Sciatic nerve (tissue), 2 donors: ENCODE measurements at regions not wholly inside any gene's neighbourhood (a gene's known extent, or its start where the extent isn't known, plus 50 kb on each side); places are given as distances from the start of the nearest gene placed in this dataset.
"Not testable (repeated sequence)": the region's sequence is repeated elsewhere in the genome, so short reads cannot be mapped to it uniquely, and the experiment has no call there.

Source experiments
- ATAC-seq: fragments of 200-7000 bp; cut with Tn5 transposase; one replicate; pipeline ENCODE4 v1.9.1; 2020; ENCODE audit warnings: mild to moderate bottlenecking, moderate library complexity
- DNase-seq: peaks from one replicate; pipeline ENCODE4 v3.0.0-alpha.2; 2020; ENCODE audit warnings: low spot score
- intact Hi-C: fragments of 100-400 bp; cut with DNase I; formaldehyde crosslinking; loops from one replicate; pipeline ENCODE4 v1.14.2; 2022
- donor health status: DM: no; HTN: no; CAD: no.
- donor health status: DM: no; HTN: no; CAD: no.

GRCh38 chr12:28023156-28023887 lies 50.8 kb upstream of the PTHLH start:
- intact Hi-C loops, result no loop called here
- DNase-seq (no peak), ATAC-seq (no peak)

DNA sequence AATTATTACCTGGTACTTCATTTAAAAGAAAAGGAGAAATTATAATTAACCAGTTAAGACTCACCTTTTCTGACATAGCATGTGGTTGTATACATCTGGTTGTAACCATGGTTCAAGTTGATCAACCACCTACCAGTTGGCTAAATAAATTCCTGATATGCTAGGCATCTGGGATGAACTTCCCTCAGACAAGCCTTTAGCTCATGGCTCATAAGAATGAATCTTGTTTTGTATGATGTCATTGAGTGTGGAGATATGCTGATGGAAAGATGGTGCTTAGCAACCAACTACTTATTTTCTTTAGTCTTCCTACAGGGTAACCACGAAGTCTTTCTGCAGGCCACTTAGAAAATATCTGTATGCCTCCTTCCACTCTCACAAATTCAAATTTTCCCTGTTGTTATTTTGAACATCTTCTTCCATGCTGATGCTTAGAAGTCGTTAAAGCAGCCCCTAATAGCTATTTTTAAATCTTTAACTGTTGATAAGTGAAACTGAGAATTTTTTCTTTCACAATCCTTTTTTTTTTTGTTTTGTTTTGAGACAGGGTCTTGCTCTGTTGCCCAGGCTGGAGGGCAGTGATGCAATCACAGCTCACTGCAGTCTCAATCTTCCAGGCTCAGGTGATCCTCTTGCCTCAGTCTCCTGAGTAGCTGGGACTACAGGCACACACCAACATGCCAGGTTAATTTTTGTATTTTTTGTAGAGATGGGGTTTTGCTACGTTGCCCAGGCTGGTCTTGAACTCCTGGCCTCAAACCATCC lies 51.9 kb upstream of the PTHLH start:
- ATAC-seq (no peak), DNase-seq (no peak)
- intact Hi-C loops, result no loop called here

- DNase-seq (no peak), ATAC-seq (no peak)
- intact Hi-C loops, result no loop called here
Observed at GRCh38 chr12:28025821-28026505, 53.4 kb upstream of the PTHLH start.

DNA sequence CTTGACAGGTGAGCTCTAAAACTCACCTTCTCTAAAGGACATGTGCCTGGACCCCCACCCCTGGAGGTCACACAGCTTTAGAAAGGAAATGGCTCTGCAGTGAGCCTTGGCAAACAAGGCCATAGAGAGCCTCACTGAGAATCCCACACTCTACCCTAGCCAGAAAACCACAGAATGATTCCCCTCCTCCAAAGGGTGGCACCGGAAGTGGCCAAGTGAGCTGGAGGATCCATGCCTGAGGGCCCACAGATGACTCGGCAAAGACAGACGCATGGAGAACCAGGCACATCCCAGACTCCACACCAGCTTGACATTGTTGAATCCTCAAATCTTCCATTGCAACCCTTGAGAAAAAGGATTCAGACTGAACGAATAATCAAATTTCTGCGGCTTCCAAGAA lies 54.2 kb upstream of the PTHLH start:
- intact Hi-C loops, result no loop called here

DNA sequence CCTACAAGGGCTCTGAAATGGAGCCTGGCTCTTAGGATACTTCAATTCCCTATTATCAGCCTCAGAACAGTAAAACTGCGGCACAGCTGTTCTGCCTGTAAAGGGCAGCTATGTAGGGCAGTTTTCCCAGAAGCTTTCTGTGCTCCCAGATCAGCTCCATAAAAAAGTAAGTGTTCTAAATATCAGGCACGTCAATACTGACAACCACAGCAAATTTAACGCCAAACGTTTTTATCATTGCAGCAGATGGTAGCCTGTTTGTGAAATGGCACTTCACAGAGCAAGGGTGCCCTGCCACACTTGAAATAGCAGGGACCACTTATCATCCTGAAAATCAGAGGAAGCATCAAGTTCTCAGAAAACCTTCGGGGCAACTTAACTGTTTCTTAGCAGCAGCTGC lies 54.8 kb upstream of the PTHLH start:
- intact Hi-C loops, result no loop called here
- ATAC-seq, result no peak
- no peak for DNase-seq

More for the DNA sequence above, 54.2 kb upstream of the PTHLH start:
- ATAC-seq (no peak), DNase-seq (no peak)

- ATAC-seq, result no peak
- no peak for DNase-seq
- intact Hi-C loops, result no loop called here
Observed at GRCh38 chr12:28027947-28028724, 55.6 kb upstream of the PTHLH start.

DNA sequence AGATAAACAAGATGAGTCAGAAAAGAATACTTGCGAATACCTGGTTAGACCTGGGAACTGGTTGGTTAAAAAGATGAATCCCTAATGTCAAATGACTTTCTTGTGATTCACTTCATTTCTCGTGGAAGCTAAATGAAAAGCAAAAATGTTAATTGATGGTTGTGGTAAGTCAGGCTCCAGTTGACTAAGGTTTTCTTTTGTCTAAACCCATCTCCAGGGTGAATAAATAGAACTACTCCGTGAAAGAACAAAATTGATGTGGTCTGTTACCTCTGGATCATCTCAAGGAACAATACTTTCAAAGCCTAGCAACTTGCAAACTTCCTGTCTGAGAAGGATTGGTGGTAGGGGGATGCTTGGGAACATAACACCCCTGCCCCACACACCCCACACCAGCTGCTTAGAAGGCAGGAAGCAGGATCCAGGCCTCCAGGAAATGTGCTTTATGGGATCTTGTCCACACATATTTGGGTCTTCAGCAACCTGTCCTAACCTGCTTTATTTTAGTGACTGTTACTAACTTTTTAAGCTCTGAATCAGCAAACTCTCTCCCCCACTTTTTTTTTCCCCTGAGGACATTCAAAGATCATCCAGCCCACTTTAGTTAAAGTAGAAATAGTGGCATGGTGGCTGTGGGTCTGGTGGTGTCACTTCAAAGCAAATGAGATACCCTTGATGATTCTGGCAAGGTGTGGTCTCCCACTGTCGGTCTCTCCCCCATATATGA lies 60.4 kb upstream of the PTHLH start:
- DNase-seq, result no peak
- intact Hi-C loops, result no loop called here

DNA sequence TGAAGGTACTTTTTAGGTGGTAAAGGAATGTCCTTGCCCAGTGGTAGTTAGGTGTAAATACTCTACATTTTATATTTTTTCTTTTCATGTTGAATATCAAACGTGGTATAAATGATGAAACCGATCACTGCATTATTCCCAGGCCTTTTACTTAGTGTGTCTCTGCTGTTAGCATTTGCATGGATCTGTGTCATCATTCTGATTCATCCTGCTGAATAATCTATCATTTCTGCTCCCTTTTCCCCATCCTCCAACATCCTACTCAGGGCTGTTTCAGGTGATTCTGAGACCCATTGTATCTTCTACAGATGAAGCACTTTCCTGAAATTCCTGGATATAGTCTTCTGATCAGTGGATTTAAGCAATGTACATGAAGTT lies 61.0 kb upstream of the PTHLH start:
- DNase-seq (no peak), ATAC-seq (no peak)
- intact Hi-C loops, result no loop called here

More for the DNA sequence above, 60.4 kb upstream of the PTHLH start:
- ATAC-seq, result no peak

DNA sequence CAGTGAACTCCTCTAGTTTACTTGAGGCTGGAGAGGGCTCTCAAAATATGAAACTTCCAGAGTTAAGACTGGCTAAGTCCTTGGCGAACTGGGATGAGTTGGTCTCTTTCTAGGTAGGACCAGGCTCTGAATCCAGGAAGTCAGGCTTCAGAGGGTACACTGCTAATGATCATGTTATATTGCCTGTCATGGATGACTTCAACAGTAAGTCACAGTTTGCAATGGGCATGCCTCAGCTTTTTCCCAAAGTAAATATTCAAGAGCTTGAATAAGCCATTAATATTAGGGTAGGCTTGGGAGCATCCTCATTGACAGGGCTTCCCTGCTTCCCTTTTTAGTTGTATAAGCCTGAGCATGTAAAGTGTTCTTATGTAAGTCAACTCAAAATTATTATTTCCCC lies 61.7 kb upstream of the PTHLH start:
- no peak for DNase-seq
- no peak for ATAC-seq
- intact Hi-C loops, result no loop called here

GRCh38 chr12:28035500-28035899 lies 63.0 kb upstream of the PTHLH start:
- DNase-seq (no peak), ATAC-seq (no peak)
- intact Hi-C loops, result no loop called here

DNA sequence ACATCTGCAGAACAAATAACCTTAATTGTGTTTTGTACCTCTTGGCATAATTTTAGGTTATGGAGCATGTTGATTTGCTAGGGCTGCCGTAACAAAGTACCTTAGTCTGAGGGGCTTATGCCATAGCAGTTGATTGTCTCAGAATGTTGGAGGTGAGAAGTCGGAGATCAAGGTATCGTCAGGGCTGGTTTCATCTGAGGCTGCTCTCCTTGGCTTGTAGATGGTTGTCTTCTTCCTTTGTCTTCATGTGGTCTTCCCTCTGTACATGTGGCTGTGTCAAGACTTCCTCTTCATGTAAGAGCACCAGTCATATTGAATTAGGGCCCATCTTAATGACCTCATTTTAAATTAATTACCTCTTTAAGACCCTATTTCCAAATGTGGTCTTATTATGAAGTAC lies 64.4 kb upstream of the PTHLH start:
- no peak for DNase-seq
- intact Hi-C loops, result no loop called here
- no peak for ATAC-seq

GRCh38 chr12:28040246-28040645 lies 67.7 kb upstream of the PTHLH start:
- intact Hi-C loops, result no loop called here
- DNase-seq (no peak), ATAC-seq (no peak)

DNA sequence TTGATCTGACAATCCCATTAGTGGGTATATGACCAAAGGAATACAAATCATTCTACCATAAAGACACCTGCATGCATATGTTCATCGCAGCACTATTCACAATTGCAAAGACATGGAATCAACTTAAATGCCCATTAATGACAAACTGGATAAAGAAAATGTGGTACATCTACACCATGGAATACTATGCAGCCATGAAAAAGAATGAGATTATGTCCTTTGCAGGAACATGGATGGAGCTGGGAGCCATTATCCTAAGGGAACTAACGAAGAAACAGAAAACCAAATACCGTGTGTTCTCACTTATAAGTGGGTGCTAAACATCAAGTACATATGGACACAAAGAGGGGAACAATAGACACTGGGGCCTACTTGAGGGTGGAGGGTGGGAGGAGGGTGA lies 74.1 kb upstream of the PTHLH start:
- ATAC-seq, intact Hi-C loops: not testable (repeated sequence)

DNA sequence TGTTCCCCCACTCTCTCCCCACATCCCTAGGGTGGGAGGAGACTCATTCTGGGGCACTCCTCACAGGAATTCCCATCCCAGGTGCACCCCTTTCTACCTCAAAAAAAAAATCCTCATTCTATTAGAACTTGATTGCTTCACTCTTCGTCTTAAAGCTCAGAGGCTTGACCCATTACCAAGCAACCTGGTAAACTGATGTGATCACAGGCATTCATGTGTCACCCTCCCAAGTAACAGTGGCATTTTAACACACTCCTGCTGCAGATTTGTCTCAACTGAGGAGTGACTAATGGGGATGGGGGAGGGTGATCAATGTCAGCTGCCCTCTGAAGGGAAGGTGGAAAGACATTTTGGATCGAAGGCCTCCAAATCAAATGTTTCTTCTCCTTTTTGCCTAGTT lies 78.1 kb upstream of the PTHLH start:
- DNase-seq (no peak), ATAC-seq (no peak)
- intact Hi-C loops, result no loop called here

More for the DNA sequence above, 74.1 kb upstream of the PTHLH start:
- DNase-seq, result not testable (repeated sequence)

DNA sequence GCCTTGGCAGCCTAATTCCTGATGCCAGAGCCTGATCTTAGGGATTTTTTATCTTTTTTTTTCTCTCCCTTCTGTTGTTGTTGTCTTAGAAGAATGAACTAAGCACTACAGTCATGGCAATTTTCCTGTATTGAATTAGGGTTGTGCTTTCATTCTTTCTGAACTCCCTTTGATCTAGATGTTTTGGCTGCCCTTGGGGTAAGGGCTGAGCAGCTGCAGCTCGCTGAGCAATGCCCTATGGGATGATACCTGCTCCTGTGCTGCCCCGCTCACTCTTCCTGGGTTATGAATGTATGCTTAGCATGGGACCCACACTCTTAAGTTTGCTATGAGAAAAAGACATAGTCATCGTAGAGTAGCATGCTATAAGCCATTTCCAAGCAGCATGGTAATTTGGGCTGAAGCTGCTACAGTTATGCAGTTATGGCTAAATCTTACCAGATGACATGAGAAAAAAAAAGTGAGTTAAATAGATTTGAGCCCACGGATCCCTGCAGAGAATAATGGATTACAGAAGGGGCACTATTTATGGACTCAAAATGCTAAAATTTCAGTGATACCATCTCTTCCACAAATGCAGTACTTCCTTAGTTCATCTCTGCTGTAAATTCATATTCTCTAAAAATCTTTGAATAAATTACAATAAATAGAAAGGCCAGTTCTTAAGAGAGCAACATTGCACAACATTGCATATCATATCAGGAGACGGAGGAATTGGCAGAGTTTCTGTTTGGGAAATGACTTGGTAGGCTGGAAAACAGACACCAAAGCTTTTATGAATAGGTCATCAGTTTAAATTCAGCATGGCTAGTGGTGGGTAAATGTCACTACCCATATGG lies 79.2 kb upstream of the PTHLH start:
- no peak for DNase-seq
- peak; percentile 42 for ATAC-seq
- intact Hi-C loops, result no loop called here

- DNase-seq (no peak), ATAC-seq (peak; percentile 64)
- intact Hi-C loops, result no loop called here
Observed at GRCh38 chr12:28053564-28053963, 81.0 kb upstream of the PTHLH start.

- intact Hi-C loops, result no loop called here
- ATAC-seq (no peak), DNase-seq (no peak)
Observed at GRCh38 chr12:28054583-28054982, 82.0 kb upstream of the PTHLH start.
